Limb (tissue), 2 donors: ENCODE measurements at regions not wholly inside any gene's neighbourhood (a gene's known extent, or its start where the extent isn't known, plus 50 kb on each side); places are given as distances from the start of the nearest gene placed in this dataset.
A peak's percentile ranks its signal among the peaks of the same experiment; 100 is the strongest.
"Not testable (repeated sequence)": the region's sequence is repeated elsewhere in the genome, so short reads cannot be mapped to it uniquely, and the experiment has no call there.

Source experiments
- DNase-seq, 2 donors: peaks; one replicate each; pipeline ENCODE4 v3.0.0-alpha.2; 2016; ENCODE audit errors: extremely low spot score in 2 of 2

- DNase-seq = no peak
Observed at GRCh38 chr20:30811885-30812671, 445.4 kb upstream of the DEFB115 start.

GRCh38 chr20:30812739-30813411 is 444.6 kb upstream of the DEFB115 start:
- no peak for DNase-seq

GRCh38 chr20:30813412-30814311 is 443.8 kb upstream of the DEFB115 start:
- DNase-seq = not testable (repeated sequence)

GRCh38 chr20:30814312-30814639 is 443.2 kb upstream of the DEFB115 start:
- DNase-seq = not testable (repeated sequence)

GRCh38 chr20:30815027-30815576 is 442.4 kb upstream of the DEFB115 start:
- not testable (repeated sequence) for DNase-seq

GRCh38 chr20:30815577-30816181 is 441.8 kb upstream of the DEFB115 start:
- no peak for DNase-seq

GRCh38 chr20:30816182-30816645 is 441.2 kb upstream of the DEFB115 start:
- peak in 1 of 2 donors; percentile 26 for DNase-seq

GRCh38 chr20:30821615-30822014 is 435.8 kb upstream of the DEFB115 start:
- not testable (repeated sequence) for DNase-seq

- not testable (repeated sequence) for DNase-seq
Observed at GRCh38 chr20:30824666-30825065, 432.8 kb upstream of the DEFB115 start.

- DNase-seq = not testable (repeated sequence)
Observed at GRCh38 chr20:30845923-30846322, 411.5 kb upstream of the DEFB115 start.

- not testable (repeated sequence) for DNase-seq
Observed at GRCh38 chr20:30868271-30868670, 389.2 kb upstream of the DEFB115 start.

- not testable (repeated sequence) for DNase-seq
Observed at GRCh38 chr20:30871127-30871526, 386.3 kb upstream of the DEFB115 start.

- DNase-seq = not testable (repeated sequence)
Observed at GRCh38 chr20:30872252-30872651, 385.2 kb upstream of the DEFB115 start.

GRCh38 chr20:30875868-30876267 is 381.6 kb upstream of the DEFB115 start:
- DNase-seq = not testable (repeated sequence)

- not testable (repeated sequence) for DNase-seq
Observed at GRCh38 chr20:30891400-30891799, 366.1 kb upstream of the DEFB115 start.

GRCh38 chr20:30892541-30893345 is 364.7 kb upstream of the DEFB115 start:
- DNase-seq = no peak

GRCh38 chr20:30893346-30894314 is 363.8 kb upstream of the DEFB115 start:
- DNase-seq = not testable (repeated sequence)

- not testable (repeated sequence) for DNase-seq
Observed at GRCh38 chr20:30894707-30895353, 362.6 kb upstream of the DEFB115 start.
